ENCODE measurements at regions not wholly inside any gene's neighbourhood (a gene's known extent, or its start where the extent isn't known, plus 50 kb on each side); places are given as distances from the start of the nearest gene placed in this dataset.

DNA sequence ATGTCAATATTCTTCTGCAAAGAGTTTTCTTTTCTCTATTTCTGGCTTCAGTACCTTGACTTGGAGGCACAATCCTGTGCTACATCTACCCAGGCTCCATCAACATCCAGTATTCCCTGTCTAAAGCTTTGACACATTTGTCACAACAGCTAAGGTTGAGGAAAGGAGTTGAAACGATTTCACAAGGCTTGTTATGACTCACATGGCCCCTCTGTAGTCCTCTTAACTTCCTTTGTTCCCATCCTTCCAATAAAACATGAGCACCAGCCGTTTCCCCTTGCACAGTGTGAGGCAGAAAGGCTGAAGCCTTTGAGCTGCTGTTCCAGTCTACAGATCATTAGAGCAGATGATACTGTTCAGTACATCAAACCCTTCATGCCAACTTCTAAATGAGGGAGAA is 163.0 kb upstream of the TMCO5A start:
- TF ChIP-seq, protein P1, sequence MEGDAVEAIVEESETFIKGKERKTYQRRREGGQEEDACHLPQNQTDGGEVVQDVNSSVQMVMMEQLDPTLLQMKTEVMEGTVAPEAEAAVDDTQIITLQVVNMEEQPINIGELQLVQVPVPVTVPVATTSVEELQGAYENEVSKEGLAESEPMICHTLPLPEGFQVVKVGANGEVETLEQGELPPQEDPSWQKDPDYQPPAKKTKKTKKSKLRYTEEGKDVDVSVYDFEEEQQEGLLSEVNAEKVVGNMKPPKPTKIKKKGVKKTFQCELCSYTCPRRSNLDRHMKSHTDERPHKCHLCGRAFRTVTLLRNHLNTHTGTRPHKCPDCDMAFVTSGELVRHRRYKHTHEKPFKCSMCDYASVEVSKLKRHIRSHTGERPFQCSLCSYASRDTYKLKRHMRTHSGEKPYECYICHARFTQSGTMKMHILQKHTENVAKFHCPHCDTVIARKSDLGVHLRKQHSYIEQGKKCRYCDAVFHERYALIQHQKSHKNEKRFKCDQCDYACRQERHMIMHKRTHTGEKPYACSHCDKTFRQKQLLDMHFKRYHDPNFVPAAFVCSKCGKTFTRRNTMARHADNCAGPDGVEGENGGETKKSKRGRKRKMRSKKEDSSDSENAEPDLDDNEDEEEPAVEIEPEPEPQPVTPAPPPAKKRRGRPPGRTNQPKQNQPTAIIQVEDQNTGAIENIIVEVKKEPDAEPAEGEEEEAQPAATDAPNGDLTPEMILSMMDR (IDR thresholded peaks at IDR 0.05; ENCODE audit: insufficient read depth, low read length) = no peak
- no peak for TF ChIP-seq POLR2AphosphoS5 (IDR thresholded peaks at IDR 0.05; ENCODE audit: low read depth)

Measured in HL-60 (cell line).